GM21390 (cell line): ENCODE measurements at regions not wholly inside any gene's neighbourhood (a gene's known extent, or its start where the extent isn't known, plus 50 kb on each side); places are given as distances from the start of the nearest gene placed in this dataset.
"Not testable (repeated sequence)": the region's sequence is repeated elsewhere in the genome, so short reads cannot be mapped to it uniquely, and the experiment has no call there.

Experiments used
- ATAC-seq: cut with Tn5 transposase; IDR thresholded peaks from one replicate; pipeline ENCODE4 v1.9.1; 2021; ENCODE audit not compliant: unreplicated experiment

GRCh38 chr7:88615336-88615735 is 144.2 kb upstream of the ZNF804B start:
- no peak for ATAC-seq

GRCh38 chr7:88614736-88615135 is 144.8 kb upstream of the ZNF804B start:
- no peak for ATAC-seq

GRCh38 chr7:88610942-88611341 is 148.6 kb upstream of the ZNF804B start:
- ATAC-seq, result no peak

- no peak for ATAC-seq
Measured at GRCh38 chr7:88600695-88601094, 158.8 kb upstream of the ZNF804B start.

- ATAC-seq, result no peak
Measured at GRCh38 chr7:88599528-88599927, 160.0 kb upstream of the ZNF804B start.

GRCh38 chr7:88597941-88598425 is 161.5 kb upstream of the ZNF804B start:
- ATAC-seq, result no peak

- ATAC-seq, result no peak
Measured at GRCh38 chr7:88590963-88591362, 168.5 kb upstream of the ZNF804B start.

GRCh38 chr7:88589927-88590326 is 169.6 kb upstream of the ZNF804B start:
- ATAC-seq, result no peak

GRCh38 chr7:88586890-88587289 is 172.6 kb upstream of the ZNF804B start:
- ATAC-seq, result no peak

GRCh38 chr7:88586219-88586618 is 173.3 kb upstream of the ZNF804B start:
- no peak for ATAC-seq

GRCh38 chr7:88576720-88577119 is 182.8 kb upstream of the ZNF804B start:
- ATAC-seq, result no peak

GRCh38 chr7:88566162-88566729 is 193.3 kb upstream of the ZNF804B start:
- no peak for ATAC-seq

GRCh38 chr7:88565401-88565800 is 194.1 kb upstream of the ZNF804B start:
- ATAC-seq, result no peak

- not testable (repeated sequence) for ATAC-seq
Measured at GRCh38 chr7:88556441-88556840, 203.1 kb upstream of the ZNF804B start.

GRCh38 chr7:88554847-88555246 is 204.7 kb upstream of the ZNF804B start:
- ATAC-seq, result not testable (repeated sequence)

GRCh38 chr7:88548399-88548798 is 211.1 kb upstream of the ZNF804B start:
- no peak for ATAC-seq

GRCh38 chr7:88546808-88547207 is 212.7 kb upstream of the ZNF804B start:
- ATAC-seq, result no peak

GRCh38 chr7:88545663-88546062 is 213.8 kb upstream of the ZNF804B start:
- no peak for ATAC-seq

- ATAC-seq, result no peak
Measured at GRCh38 chr7:88540012-88540411, 219.5 kb upstream of the ZNF804B start.

- no peak for ATAC-seq
Measured at GRCh38 chr7:88539518-88539917, 220.0 kb upstream of the ZNF804B start.

GRCh38 chr7:88523645-88524044 is 217.0 kb upstream of the STEAP4 start:
- no peak for ATAC-seq

GRCh38 chr7:88522771-88523293 is 216.1 kb upstream of the STEAP4 start:
- ATAC-seq, result no peak

GRCh38 chr7:88516429-88516828 is 209.7 kb upstream of the STEAP4 start:
- ATAC-seq, result no peak
